Ureter (tissue), 1 donor: ENCODE measurements at regions not wholly inside any gene's neighbourhood (a gene's known extent, or its start where the extent isn't known, plus 50 kb on each side); places are given as distances from the start of the nearest gene placed in this dataset.

Experiments
- DNase-seq: peaks from one replicate; pipeline ENCODE4 v3.0.0-alpha.2; 2020; ENCODE audit warnings: low spot score
- donor health status: DM: yes; HTN: yes; CAD: no.

GRCh38 chr17:79246225-79247190, 171.9 kb downstream of the ENGASE start:
- no peak for DNase-seq

- no peak for DNase-seq
These were observed 170.0 kb downstream of the ENGASE start for GRCh38 chr17:79244665-79245064.

GRCh38 chr17:79243996-79244395, 169.4 kb downstream of the ENGASE start:
- DNase-seq, result no peak

- DNase-seq, result no peak
These were observed 169.0 kb downstream of the ENGASE start for GRCh38 chr17:79243603-79243990.

GRCh38 chr17:79242873-79243602, 168.4 kb downstream of the ENGASE start:
- no peak for DNase-seq

GRCh38 chr17:79242393-79242792, 167.8 kb downstream of the ENGASE start:
- DNase-seq, result no peak

- no peak for DNase-seq
These were observed 167.0 kb downstream of the ENGASE start for GRCh38 chr17:79241616-79242015.

- no peak for DNase-seq
These were observed 164.6 kb downstream of the ENGASE start for GRCh38 chr17:79239205-79239604.

- DNase-seq, result no peak
These were observed 162.9 kb downstream of the ENGASE start for GRCh38 chr17:79237448-79238053.

- no peak for DNase-seq
These were observed 161.2 kb downstream of the ENGASE start for GRCh38 chr17:79235808-79236207.

GRCh38 chr17:79233916-79234551, 159.4 kb downstream of the ENGASE start:
- no peak for DNase-seq

- DNase-seq, result no peak
These were observed 158.3 kb downstream of the ENGASE start for GRCh38 chr17:79232957-79233356.

GRCh38 chr17:79231766-79232287, 157.2 kb downstream of the ENGASE start:
- no peak for DNase-seq

- DNase-seq, result no peak
These were observed 156.0 kb downstream of the ENGASE start for GRCh38 chr17:79230576-79230975.

GRCh38 chr17:79226037-79226436, 151.4 kb downstream of the ENGASE start:
- no peak for DNase-seq

- DNase-seq, result no peak
These were observed 150.3 kb downstream of the ENGASE start for GRCh38 chr17:79224903-79225302.

- no peak for DNase-seq
These were observed 149.9 kb downstream of the ENGASE start for GRCh38 chr17:79224476-79224875.

- no peak for DNase-seq
These were observed 149.3 kb downstream of the ENGASE start for GRCh38 chr17:79223953-79224352.

- no peak for DNase-seq
These were observed 148.8 kb downstream of the ENGASE start for GRCh38 chr17:79223471-79223870.

- DNase-seq, result no peak
These were observed 147.0 kb downstream of the ENGASE start for GRCh38 chr17:79221597-79221996.

GRCh38 chr17:79220713-79221291, 146.2 kb downstream of the ENGASE start:
- DNase-seq, result no peak
